ENCODE measurements at regions not wholly inside any gene's neighbourhood (a gene's known extent, or its start where the extent isn't known, plus 50 kb on each side); places are given as distances from the start of the nearest gene placed in this dataset.

DNA sequence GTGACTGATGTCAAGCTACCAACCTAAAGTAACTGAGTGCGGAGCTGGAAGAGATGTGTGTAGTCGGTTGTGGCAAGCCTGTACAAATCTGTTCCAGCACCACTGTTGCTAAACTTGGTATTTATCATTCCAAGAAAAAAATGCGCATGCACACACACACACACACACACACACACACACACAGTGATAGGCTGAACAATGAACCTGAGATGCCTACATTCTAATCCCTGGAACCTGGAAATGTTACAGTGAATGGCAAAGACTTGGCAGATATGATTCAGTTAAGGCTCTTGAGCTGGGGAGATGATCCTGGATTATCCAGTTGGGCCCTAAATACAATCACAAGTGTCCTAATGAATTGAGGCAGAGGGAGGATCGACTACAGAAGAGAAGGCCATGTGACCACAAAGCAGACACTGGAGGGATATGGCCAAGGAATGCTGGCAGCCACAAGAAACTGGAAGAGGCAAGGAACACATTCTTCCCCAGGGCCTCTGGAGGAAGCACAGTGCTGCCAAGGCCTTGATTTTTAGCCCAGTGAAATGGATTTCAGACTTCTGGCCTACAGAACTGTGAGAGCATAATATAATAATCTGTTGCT is 49.7 kb upstream of the LHFPL2 start:
- TF ChIP-seq, protein P1, sequence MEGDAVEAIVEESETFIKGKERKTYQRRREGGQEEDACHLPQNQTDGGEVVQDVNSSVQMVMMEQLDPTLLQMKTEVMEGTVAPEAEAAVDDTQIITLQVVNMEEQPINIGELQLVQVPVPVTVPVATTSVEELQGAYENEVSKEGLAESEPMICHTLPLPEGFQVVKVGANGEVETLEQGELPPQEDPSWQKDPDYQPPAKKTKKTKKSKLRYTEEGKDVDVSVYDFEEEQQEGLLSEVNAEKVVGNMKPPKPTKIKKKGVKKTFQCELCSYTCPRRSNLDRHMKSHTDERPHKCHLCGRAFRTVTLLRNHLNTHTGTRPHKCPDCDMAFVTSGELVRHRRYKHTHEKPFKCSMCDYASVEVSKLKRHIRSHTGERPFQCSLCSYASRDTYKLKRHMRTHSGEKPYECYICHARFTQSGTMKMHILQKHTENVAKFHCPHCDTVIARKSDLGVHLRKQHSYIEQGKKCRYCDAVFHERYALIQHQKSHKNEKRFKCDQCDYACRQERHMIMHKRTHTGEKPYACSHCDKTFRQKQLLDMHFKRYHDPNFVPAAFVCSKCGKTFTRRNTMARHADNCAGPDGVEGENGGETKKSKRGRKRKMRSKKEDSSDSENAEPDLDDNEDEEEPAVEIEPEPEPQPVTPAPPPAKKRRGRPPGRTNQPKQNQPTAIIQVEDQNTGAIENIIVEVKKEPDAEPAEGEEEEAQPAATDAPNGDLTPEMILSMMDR (IDR thresholded peaks at IDR 0.05 in 2 of 3, conservative IDR thresholded peaks at IDR 0.05 in 1 of 3; ENCODE audit: borderline replicate concordance in 1 of 3, insufficient read depth in 1 of 3, low read depth in 2 of 3, low read length in 2 of 3): no peak
- TF ChIP-seq POLR2AphosphoS5 (IDR thresholded peaks at IDR 0.05; ENCODE audit: low read depth, low read length): no peak

All from HCT116 (cell line).